NCI-H510A treated with DMSO at 0.1 percent for 48 hours (cell line): ENCODE measurements at regions not wholly inside any gene's neighbourhood (a gene's known extent, or its start where the extent isn't known, plus 50 kb on each side); places are given as distances from the start of the nearest gene placed in this dataset.
A peak's percentile ranks its signal among the peaks of the same experiment; 100 is the strongest.

ENCODE experiments used
- DNase-seq: peaks from one replicate; lab custom pipeline; 2025; lab: John Stamatoyannopoulos, UW

DNA sequence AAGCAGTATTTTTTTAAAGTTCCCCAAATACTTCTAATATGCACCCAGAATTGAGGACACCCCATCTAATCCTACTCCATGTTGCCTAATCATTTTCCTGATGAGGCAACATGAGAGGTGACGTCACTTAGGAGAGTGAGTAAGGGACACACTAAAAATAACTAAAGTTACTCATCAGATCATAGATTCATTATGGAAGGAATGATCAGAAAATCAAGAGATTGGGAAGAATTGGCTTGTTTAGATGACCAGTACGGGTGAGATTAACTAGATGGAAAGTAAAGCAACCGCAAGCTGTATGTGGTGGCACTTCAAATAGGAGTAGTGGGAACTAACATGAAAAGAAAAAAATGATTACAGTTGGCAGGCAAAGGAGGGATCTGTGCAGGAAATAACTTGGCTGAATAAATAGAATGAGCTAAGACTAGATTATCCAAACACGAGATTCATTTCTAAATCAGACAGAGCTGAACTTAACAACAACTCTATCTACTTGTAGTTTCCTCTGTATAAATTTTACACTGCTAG lies 61.4 kb upstream of the CXADR start:
- no peak for DNase-seq

DNA sequence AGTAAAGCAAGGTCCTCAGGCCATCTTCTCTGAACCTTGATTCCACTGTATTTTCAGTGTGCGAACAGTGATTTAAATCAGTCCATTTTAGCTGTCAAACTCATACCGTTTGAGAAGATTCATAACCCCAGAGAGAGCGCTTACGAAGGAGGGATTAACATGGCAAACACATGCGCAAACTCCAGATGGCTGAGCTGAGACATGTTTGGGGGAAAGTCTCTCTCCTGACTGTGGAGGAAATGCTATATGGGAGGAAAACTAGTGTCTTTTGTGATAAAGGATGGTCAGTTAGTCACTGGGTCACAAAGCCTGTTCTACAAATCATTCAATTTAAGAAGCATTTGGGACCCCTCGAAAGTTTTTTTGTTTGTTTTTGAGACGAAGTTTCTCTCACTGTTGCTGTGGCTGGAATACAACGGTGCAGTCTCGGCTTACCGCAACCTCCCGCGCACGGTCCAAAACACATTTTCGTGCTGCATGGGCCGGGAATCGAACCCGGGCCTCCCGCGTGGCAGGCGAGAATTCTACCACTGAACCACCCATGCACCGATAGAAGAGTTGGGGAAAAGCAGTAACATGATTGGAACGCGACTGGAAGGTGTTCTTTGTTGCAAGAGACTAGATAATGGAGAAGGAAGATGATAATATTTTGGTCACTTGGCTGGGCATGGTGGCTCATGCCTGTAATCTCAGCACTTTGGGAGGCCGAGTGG lies 58.4 kb upstream of the CXADR start:
- peak; percentile 86 for DNase-seq

DNA sequence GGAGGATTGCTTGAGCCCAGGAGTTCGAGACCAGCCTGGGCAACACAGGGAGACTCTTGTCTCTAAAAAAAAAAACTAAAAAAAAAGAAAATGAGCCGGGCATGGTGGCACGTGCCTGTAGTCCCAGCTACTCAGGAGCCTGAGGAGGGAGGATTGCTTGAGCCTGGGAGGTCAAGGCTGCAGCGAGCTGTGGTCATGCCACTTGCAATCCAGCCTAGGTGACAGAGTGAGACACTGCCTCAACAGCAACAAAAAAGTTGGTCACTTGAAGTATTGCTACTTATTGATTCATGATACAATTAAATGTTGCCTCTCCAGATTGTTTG lies 57.9 kb upstream of the CXADR start:
- DNase-seq = no peak

DNA sequence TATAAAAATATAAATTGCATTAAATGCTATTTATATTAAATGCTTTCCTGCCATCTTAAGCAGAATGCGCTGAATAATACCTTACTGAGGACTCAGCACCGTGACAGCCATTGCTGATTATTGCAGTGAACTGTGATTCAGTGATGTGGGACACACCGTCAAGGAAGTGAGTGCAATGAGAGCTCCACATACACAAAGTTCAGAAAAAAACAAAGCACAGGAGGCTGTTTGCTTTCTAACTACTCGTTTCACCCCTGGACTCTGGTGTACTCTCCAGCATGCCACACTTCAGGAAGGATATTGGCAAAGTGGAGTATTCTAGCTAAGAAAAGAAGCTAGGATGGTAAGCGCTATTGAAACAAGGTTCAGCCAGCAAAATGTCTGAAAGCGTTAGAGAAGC lies 57.4 kb upstream of the CXADR start:
- no peak for DNase-seq

DNA sequence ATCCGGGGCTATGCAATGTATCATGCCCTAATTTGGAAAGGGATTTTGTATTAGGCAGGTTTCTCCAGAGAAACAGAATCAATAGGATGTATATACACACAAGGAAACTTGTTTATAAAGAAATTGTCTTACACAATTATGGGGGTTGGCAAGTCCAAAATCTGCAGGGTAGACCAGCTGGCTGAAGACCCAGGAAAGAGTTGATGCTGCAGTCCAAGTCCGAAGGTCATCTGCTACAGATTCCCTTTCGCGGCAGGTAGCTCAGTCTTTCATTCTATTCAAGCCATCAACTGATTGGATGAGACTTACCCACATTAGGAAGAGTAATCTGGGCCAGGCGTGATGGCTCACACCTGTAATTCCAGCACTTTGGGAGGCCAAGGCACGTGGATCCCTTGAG lies 54.6 kb upstream of the CXADR start:
- DNase-seq = no peak

DNA sequence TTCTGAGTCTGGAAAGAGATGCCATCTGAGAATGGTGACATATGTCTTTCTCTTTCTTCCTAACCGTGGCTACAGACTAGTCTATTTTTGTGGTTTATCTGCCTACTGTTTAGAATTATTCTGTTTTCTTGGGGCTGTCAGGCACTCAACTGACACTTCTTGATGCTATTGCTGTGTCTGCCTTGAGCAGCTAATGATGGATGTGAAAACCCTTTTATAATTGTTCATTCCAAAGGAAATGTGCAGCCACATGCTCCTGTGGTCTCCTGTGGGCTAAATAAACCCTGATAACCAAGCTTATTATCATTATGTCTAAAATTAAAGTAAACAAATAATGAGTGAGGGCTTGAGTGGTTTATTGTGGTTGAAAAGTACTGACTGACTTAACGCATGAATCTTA lies 52.7 kb upstream of the CXADR start:
- no peak for DNase-seq

DNA sequence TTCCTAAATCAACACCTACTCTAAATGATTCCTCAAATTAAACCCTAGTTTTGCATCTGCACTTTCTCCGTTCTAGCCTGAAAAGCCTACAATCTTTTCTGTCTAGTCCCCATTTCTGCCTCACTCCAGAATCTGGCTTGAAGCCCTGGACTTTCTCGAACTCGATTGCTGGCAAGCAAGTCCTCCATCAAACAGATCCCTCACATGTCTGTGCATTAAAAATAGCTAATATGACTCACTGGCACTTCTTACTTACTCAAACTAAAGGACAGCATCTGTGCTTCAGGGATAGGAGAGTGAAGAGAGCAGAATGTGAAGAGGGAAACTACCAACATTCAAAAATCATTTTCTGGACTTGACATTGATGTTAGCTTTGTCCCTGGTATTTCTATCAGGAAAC lies 51.8 kb upstream of the CXADR start:
- no peak for DNase-seq

DNA sequence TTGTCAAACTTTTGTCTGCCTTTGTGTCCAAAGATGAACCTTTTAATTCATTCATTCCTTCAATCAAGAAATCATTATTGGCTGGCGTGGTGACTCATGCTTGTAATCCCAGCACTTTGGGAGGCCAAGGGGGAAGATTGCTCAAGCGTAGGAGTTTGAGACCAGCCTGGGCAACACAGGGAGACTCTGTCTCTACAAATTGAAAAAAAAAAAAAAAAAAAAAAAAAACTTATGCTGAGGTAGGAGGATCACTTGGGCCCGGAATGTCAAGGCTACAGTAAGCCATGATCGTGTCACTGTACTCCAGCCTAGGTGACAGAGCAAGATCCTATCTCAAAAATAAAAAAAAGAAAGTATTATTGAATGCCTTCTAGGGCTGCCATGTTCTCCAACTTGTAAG lies 51.3 kb upstream of the CXADR start:
- DNase-seq = no peak

DNA sequence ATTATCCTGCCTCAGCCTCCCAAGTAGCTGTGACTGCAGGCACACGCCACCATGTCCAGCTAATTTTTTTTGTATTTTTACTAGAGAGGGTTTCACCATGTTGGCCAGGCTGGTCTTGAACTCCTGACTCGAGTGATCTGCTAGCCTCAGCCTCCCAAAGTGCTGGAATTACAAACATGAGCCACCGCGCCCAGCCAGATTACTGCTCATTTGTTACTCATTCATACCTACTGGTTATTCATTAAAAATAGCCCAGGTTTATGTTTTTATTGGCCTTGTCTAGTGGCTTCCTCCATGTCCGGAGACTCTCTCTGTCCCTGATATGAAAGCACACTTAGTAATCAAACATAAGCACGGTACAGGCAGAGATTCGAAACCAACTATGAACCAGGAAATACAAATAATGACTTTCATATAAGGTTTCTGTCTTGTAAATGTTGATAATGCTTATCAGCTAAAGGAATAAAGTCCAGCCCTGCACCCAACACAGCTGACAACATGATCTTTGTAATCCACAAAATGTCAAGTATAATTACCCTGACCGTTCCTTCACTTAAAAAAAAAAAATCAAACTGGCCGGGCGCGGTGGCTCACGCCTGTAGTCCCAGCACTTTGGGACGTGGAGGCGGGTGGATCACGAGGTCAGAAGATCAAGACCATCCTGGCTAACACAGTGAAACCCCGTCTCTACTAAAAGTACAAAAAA lies 50.4 kb upstream of the CXADR start:
- no peak for DNase-seq
